Tibial nerve (tissue), 4 donors: ENCODE measurements at regions not wholly inside any gene's neighbourhood (a gene's known extent, or its start where the extent isn't known, plus 50 kb on each side); places are given as distances from the start of the nearest gene placed in this dataset.

Experiments
- EP300 ChIP-seq, 2 donors: sonication (generic); formaldehyde crosslinking; IDR thresholded peaks; one replicate each; pipeline ENCODE4 v1.6.1; 2017; ENCODE audit warnings: antibody characterized with exemption in 2 of 2, mild to moderate bottlenecking in 1 of 2
- POLR2A ChIP-seq, 2 donors: fragments of 450-650 bp; IDR thresholded peaks; one replicate each; pipeline ENCODE4 v1.6.1; 2017; ENCODE audit warnings: antibody characterized with exemption in 2 of 2, mild to moderate bottlenecking in 2 of 2, moderate library complexity in 2 of 2
- TF ChIP-seq, protein P1 (sequence below), 5 experiments: fragments of 200-600 bp in 3 of 5; fragments of 450-650 bp in 2 of 5; sonication (generic) in 3 of 5; IDR thresholded peaks; one replicate each; pipeline ENCODE4 v1.5.1; 2016 to 2019; ENCODE audit warnings: antibody characterized with exemption in 5 of 5, mild to moderate bottlenecking in 3 of 5, moderate library complexity in 2 of 5

DNA sequence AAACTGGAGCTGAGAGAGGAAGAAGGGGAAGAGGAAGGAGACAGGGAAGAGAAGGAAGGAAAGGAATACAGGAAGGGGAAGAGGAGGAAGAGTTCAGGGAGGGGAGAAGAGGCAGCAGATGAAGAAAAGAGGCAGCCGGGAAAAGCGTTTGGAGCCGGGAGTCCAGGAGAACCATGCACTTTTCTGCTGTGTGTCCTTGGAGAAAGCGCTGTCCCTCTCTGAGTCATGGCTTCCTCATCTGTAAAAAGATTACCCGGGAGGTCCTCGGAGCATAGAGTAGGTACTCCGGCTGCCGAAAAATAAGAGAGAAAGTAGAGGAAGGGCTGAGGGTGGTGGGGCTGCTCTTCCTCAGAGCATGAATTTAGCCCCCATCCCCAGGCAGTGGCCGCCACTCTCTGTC is 226.9 kb downstream of the MN1 start:
- TF ChIP-seq POLR2A (IDR thresholded peaks at IDR 0.05): no peak
- TF ChIP-seq, protein P1, sequence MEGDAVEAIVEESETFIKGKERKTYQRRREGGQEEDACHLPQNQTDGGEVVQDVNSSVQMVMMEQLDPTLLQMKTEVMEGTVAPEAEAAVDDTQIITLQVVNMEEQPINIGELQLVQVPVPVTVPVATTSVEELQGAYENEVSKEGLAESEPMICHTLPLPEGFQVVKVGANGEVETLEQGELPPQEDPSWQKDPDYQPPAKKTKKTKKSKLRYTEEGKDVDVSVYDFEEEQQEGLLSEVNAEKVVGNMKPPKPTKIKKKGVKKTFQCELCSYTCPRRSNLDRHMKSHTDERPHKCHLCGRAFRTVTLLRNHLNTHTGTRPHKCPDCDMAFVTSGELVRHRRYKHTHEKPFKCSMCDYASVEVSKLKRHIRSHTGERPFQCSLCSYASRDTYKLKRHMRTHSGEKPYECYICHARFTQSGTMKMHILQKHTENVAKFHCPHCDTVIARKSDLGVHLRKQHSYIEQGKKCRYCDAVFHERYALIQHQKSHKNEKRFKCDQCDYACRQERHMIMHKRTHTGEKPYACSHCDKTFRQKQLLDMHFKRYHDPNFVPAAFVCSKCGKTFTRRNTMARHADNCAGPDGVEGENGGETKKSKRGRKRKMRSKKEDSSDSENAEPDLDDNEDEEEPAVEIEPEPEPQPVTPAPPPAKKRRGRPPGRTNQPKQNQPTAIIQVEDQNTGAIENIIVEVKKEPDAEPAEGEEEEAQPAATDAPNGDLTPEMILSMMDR (IDR thresholded peaks at IDR 0.05): no peak
- TF ChIP-seq EP300 (IDR thresholded peaks at IDR 0.05): no peak
